ENCODE measurements at regions not wholly inside any gene's neighbourhood (a gene's known extent, or its start where the extent isn't known, plus 50 kb on each side); places are given as distances from the start of the nearest gene placed in this dataset.

GRCh38 chr1:189606795-189607476 is 870.7 kb downstream of the BRINP3 start:
- TF ChIP-seq CTCF (IDR thresholded peaks at IDR 0.05) (no peak), POLR2A (IDR thresholded peaks at IDR 0.05) (no peak)

Data from body of pancreas (tissue), 4 donors.